HG03097 (cell line): ENCODE measurements at regions not wholly inside any gene's neighbourhood (a gene's known extent, or its start where the extent isn't known, plus 50 kb on each side); places are given as distances from the start of the nearest gene placed in this dataset.

Source experiments
- ATAC-seq: cut with Tn5 transposase; IDR thresholded peaks from one replicate; pipeline ENCODE4 v1.9.1; 2021; ENCODE audit not compliant: unreplicated experiment, low FRiP score

DNA sequence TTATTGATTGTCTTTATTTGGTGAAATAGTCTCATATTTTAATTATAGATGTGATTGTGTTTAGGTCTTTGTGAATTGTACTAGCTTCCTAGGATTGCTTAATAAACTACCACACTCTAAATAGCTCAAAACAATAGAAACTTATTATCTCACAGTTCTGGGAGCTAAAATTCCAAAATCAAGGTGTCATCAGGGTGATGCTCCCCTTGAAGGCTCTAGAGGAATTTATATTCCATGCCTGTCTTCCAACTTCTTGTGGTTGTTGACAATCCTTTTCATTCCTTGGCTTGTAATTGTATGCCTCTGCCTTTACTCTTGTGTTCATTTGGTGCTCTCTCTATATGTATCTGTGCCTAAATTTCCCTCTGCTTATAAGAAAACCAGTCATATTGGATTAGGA, 155.3 kb upstream of the AKR1E2 start:
- ATAC-seq = no peak

GRCh38 chr10:4669585-4669984, 156.4 kb upstream of the AKR1E2 start:
- no peak for ATAC-seq

GRCh38 chr10:4663162-4663992, 162.6 kb upstream of the AKR1E2 start:
- peak; percentile 87 for ATAC-seq

DNA sequence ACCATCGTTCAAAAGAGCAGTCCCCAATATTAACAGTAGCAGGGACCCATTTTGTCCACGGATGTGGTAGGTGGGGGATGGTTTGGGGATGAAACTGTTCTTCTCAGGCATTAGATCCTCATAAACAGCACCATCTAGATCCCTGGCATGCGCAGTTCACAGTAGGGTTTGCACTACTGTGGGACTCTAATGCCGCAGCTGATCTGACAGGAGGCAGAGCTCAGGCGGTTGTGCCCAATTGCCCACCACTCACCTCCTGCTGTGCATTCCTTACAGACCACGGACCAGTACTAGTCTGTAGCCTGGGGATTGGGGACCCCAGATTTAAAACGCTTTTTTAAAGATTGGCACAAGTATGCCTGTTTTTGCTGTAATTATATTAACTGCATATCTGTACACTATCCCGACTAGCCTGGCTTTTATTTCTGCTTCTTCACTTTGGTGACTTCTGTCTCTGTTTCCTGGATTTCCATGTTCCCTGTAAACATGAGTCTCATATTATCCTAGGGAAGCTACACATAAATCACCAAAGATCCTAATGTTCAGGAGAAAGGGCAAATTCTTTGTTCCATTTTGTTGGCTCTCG, 163.3 kb upstream of the AKR1E2 start:
- no peak for ATAC-seq

DNA sequence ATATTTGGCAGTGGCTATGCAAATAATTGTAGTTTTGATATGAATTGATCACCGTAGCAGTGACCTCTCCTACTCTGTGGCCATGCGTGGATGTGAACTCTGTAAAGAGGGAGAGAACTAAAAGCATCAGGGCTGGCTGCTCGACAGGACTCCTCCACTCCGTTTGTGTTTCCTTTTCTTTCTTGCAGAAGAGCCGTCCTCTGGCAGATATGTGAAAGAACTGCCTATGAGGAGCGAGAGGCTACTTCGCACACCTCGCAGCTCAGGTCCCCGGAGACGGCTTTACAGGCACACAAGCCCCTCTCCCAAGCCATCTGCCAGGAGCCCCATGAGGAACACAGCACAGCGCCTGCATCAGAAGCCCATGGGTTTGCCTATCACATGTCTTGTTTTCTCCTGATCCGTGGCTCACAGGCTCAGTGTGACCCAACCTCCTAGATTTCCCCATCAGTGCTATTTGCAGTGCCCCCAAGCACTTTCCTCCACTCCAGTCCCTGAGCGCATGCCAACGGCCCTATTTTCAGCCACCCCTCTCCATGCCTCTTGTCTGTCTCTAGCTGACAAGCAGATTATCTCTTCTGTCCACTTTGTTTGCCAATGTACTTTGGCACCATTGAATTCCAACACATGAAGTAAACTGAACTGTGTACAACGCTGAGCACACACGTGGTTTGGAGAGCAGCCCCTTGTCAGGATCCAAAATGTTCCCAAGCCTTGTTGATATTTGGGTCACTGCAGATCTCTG, 164.3 kb upstream of the AKR1E2 start:
- ATAC-seq = no peak

DNA sequence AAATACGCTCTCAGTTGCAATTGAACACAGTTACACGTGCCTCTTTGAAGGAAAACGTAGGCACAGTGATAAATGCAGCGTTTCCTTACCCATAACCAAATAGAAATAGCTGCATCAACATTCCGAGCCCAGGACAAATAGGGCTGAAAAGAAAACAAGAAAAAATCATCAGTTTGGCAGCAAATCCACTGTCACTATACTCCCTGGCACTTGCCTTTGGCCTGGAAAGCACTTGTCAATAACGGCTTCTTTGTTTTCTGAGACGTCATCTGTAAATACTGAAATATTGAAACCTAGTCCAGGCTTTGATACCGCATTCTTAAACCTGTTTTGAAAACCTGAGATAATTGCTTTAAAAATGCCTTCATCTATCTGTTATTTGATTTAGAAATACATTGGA, 167.2 kb upstream of the AKR1E2 start:
- ATAC-seq = no peak

GRCh38 chr10:4656576-4657194, 169.3 kb upstream of the AKR1E2 start:
- ATAC-seq = no peak

DNA sequence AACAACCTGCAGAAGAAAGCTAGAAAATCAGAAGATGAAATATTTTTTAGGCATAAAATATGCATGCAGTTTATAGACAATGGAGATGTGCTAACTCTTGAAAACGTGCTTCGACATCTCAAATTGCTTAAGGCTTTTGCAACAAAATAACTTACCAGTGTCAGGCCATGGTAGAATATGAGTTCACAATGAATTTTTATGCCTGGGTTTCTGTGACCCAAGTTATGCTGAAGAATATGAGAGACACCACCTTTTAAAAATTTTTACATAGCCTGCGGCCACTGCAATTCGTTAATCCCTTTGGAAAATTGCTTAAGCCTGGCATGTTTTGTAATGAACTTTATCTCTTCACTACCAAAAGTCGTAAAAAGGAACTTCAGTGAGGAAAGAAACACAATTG, 170.1 kb upstream of the AKR1E2 start:
- ATAC-seq = no peak

DNA sequence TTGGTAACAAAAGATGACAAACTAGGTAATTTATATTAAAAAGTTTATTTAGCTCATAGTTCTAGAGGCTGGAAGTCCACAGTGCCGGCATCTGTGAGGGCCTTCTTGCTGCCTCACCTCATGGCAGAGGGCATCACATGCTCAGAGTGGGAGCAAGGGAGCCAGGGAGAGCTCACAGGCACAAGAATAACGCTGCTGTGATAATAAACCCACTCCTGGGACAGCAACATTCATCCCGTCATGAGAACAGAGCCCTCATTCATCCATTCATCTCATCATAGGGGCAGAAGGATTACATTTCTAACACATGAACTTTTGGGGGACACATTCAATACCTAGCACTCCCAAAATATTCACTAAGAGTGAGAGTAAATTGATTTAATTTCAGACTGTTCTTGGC, 170.6 kb upstream of the AKR1E2 start:
- no peak for ATAC-seq

- ATAC-seq = no peak
Measured at GRCh38 chr10:4654496-4654895, 171.5 kb upstream of the AKR1E2 start.

GRCh38 chr10:4653160-4653559, 172.8 kb upstream of the AKR1E2 start:
- ATAC-seq = no peak

DNA sequence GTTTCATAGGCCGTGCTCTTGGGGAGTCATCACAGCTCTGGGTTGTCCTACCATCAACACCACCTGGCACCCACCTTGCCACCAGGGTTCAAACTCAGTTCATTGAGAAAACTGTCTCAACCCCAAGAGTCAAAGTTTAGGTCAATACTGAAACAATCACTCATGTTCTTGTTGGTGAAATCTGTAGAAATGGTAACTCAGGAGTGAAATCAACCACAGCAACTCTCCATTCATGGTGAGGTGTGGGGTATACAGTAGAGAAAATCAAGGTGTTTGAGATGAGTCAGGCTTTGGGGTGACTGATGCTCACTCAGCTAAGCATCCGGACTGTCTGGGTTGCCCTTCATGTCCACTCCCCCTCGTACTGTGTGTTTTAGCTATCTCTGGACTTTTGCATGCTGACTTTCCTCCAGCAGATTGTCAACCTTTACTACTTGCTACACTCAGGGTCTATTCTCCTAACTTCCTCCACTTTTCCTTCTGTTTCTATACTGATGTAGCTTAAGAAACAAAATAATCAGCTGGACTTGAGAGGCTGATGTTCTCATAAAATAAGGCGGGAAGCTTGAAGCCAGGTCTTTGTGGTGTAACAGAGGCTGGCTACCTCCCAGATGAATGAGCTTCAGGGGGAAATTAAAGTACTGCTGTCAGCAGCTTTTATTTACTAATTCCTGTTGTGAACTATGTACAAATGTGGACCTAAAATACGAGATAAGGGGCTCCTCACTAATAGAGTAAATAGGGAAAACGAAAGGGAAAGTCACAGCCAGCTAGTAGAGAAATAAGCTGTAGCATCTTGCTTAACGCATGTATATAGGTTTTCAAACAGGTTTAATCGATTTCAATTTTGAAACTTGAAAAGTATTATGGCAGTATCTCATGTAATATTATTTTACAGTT, 173.6 kb upstream of the AKR1E2 start:
- ATAC-seq = peak; percentile 80

- ATAC-seq = peak; percentile 26
Measured at GRCh38 chr10:4651404-4652037, 174.5 kb upstream of the AKR1E2 start.

GRCh38 chr10:4650582-4650981, 175.4 kb upstream of the AKR1E2 start:
- ATAC-seq = no peak

- no peak for ATAC-seq
Measured at GRCh38 chr10:4649886-4650508, 176.0 kb upstream of the AKR1E2 start.

DNA sequence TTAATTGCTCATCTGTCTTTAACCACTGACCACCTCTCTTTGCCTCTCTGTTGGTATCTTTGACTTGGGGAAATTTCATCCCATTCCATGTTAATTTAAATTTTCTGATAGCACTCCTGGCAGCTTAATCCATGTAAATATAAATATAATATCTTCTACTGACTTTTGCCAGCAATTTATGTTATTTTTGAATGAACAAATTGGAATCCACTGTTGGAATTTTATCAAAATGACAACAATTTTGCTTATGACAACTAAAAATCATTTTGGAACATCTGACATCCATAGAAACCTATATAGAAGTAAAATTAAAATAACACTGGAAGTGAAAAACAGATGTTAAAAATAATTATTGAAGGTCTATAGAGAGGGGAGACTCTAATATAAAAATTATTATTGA, 176.5 kb upstream of the AKR1E2 start:
- no peak for ATAC-seq

- no peak for ATAC-seq
Measured at GRCh38 chr10:4648999-4649398, 177.0 kb upstream of the AKR1E2 start.

GRCh38 chr10:4647109-4647785, 178.8 kb upstream of the AKR1E2 start:
- ATAC-seq = no peak

DNA sequence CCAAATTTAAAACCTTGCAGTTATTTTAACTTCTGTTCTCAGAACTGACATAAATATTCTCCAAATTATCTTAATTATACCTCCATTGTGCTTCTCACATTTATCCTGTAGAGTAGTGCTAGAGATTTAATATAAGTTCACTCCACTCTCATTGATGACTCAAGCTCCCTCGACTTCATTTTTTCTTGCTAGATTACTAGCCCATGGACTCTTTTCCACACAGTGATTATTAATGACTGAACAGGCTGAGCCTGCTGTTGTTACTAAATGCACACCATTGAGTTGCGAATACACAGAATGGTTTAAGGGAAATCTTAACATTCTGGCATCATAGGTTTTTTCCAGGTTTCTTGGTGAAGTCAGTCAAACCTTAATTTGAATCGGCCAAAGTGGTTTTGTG, 179.5 kb upstream of the AKR1E2 start:
- no peak for ATAC-seq
